Tibial nerve (tissue), 4 donors: ENCODE measurements at regions not wholly inside any gene's neighbourhood (a gene's known extent, or its start where the extent isn't known, plus 50 kb on each side); places are given as distances from the start of the nearest gene placed in this dataset.

Experiments
- EP300 ChIP-seq, 2 donors: sonication (generic); formaldehyde crosslinking; IDR thresholded peaks; one replicate each; pipeline ENCODE4 v1.6.1; 2017; ENCODE audit warnings: antibody characterized with exemption in 2 of 2, mild to moderate bottlenecking in 1 of 2
- TF ChIP-seq, protein P1 (sequence below), 5 experiments: fragments of 200-600 bp in 3 of 5; fragments of 450-650 bp in 2 of 5; sonication (generic) in 3 of 5; IDR thresholded peaks; one replicate each; pipeline ENCODE4 v1.5.1; 2016 to 2019; ENCODE audit warnings: antibody characterized with exemption in 5 of 5, mild to moderate bottlenecking in 3 of 5, moderate library complexity in 2 of 5

DNA sequence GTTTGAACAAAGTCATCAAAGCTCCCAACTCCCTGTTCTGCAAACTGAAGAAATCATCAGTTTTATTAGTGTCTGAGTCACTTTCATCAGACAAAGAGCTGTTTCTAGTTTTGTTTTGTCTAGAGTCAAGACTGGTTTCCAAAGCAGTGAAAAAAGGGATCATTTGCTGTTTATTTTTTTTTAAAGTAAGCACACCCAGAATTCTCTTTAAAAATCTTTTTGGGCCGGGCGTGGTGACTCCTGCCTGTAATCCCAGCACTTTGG, 972.0 kb upstream of the CELF2 start:
- TF ChIP-seq, protein P1, sequence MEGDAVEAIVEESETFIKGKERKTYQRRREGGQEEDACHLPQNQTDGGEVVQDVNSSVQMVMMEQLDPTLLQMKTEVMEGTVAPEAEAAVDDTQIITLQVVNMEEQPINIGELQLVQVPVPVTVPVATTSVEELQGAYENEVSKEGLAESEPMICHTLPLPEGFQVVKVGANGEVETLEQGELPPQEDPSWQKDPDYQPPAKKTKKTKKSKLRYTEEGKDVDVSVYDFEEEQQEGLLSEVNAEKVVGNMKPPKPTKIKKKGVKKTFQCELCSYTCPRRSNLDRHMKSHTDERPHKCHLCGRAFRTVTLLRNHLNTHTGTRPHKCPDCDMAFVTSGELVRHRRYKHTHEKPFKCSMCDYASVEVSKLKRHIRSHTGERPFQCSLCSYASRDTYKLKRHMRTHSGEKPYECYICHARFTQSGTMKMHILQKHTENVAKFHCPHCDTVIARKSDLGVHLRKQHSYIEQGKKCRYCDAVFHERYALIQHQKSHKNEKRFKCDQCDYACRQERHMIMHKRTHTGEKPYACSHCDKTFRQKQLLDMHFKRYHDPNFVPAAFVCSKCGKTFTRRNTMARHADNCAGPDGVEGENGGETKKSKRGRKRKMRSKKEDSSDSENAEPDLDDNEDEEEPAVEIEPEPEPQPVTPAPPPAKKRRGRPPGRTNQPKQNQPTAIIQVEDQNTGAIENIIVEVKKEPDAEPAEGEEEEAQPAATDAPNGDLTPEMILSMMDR (IDR thresholded peaks at IDR 0.05), result no peak
- no peak for TF ChIP-seq EP300 (IDR thresholded peaks at IDR 0.05)
